SJSA1 (cell line): ENCODE measurements at regions not wholly inside any gene's neighbourhood (a gene's known extent, or its start where the extent isn't known, plus 50 kb on each side); places are given as distances from the start of the nearest gene placed in this dataset.
"Not testable (repeated sequence)": the region's sequence is repeated elsewhere in the genome, so short reads cannot be mapped to it uniquely, and the experiment has no call there.

Experiments
- DNase-seq, 2 experiments: peaks; one replicate each; pipeline ENCODE4 v3.0.0-alpha.2; 2015 to 2020; ENCODE audit warnings: low spot score in 2 of 2, low read depth in 1 of 2
- H3K27ac ChIP-seq: fragments of 250-450 bp; sonication (Bioruptor Pico); 2 replicates; pipeline ENCODE4 v1.5.1; 2020; ENCODE audit warnings: mild to moderate bottlenecking, moderate library complexity
- H3K27me3 ChIP-seq: fragments of 250-450 bp; sonication (Bioruptor Pico); replicated peaks from 2 replicates; pipeline ENCODE4 v1.5.1; 2020; ENCODE audit warnings: mild to moderate bottlenecking, moderate library complexity
- H3K36me3 ChIP-seq: fragments of 250-450 bp; sonication (Bioruptor Pico); 2 replicates; pipeline ENCODE4 v1.5.1; 2020; ENCODE audit warnings: mild to moderate bottlenecking
- H3K4me1 ChIP-seq: fragments of 250-450 bp; sonication (Bioruptor Pico); replicated peaks from 2 replicates; pipeline ENCODE4 v1.6.1; 2021; ENCODE audit warnings: mild to moderate bottlenecking
- H3K4me3 ChIP-seq: fragments of 250-450 bp; sonication (Bioruptor Pico); 2 replicates; pipeline ENCODE4 v1.5.1; 2020; ENCODE audit warnings: mild to moderate bottlenecking
- H3K9me3 ChIP-seq: fragments of 250-450 bp; sonication (Bioruptor Pico); replicated peaks from 2 replicates; pipeline ENCODE4 v1.5.1; 2020; ENCODE audit warnings: mild to moderate bottlenecking

DNA sequence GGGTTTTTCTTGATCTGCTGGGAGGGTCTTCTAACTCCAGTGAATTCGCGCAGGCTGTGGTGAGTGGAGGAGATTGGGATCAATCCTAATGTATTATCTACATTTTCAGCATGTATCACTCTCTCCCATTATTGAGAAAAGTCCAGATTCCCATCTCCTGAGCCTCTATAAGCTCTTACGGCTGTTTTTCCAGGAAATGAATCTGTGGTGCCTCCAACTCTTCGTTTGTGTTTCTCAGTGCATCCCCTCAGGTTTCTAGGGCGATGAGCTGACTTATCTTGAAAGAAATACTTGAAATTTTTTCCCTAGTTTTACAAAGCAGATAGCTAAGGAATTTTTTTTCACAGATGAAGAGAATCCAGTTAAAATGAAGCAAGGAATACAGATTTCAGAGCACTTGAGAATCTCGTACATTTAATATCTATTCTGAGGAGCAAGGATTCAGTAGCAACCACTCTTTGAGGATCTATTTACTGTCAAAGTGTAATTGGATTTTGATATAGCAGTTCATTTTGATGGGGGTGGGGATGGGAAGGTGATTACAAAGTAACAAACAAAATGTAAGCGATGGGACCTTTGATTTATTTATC is 138.7 kb downstream of the BRMS1L start:
- Histone ChIP-seq H3K27me3 (no peaks in the 10 kb centered on the region), H3K4me3 (no peak overlapping the region), H3K36me3 (no peaks in the 10 kb centered on the region), H3K27ac (no peak overlapping the region), H3K4me1 (no peaks in the 10 kb centered on the region), H3K9me3 (no peaks in the 10 kb centered on the region)
- DNase-seq = no peak

DNA sequence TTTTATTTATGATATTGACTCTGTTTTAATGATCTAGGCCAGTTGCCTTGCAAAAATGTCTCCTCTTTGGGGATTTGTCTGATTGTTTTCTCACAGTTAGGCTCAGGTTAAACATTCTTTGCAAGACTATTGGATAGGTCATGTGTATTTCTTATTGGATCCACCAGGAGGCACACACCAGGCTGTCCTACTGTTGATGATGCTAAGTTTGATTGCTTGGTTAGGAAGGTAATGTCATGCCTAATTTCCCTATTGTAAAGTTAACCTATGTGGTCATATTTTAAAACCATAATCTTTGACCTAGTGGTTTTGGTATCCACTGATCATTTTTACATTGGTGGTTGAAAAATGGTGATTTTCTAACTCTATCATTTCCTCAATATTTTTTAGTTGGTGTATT is 137.1 kb downstream of the BRMS1L start:
- Histone ChIP-seq H3K27me3 (no peaks in the 10 kb centered on the region), H3K27ac (no peak overlapping the region), H3K4me3 (no peak overlapping the region), H3K4me1 (peaks cover 5% of the 10 kb centered on the region; the same call in 1 of the 2 replicates), H3K36me3 (no peaks in the 10 kb centered on the region), H3K9me3 (no peaks in the 10 kb centered on the region)
- DNase-seq = no peak

DNA sequence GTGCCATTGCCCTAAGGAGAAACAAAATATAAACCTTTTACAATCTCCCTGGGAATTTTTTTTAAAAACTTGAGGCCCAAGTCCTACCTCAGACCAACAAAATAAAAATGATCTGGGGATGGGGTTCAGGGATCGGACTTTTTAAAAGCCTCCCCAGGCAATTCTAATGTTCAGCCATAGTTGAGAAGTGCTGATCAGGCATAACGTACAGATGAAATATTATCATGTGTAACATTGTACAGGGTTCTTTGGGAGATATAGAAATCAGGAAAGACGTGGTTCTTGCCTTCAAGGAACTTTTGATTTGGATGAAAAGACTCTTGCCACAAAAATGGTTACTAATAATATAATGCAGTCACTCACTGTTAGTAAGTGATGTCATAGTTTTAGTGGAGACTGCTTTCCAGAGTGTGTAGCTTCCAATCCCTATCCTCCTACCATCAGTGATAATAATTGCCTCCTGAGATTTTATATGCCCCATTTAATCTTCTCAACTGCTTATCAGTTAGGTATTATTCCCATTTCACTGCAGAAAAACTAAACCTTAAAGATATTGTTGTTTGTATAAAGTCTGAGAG is 135.6 kb downstream of the BRMS1L start:
- peaks cover 5% of the 10 kb centered on the region for H3K4me1 ChIP-seq
- no peak for DNase-seq
- no peaks in the 10 kb centered on the region for H3K36me3 ChIP-seq
- no peaks in the 10 kb centered on the region for H3K9me3 ChIP-seq
- no peak overlapping the region for H3K4me3 ChIP-seq
- H3K27ac ChIP-seq = no peak overlapping the region
- no peaks in the 10 kb centered on the region for H3K27me3 ChIP-seq

DNA sequence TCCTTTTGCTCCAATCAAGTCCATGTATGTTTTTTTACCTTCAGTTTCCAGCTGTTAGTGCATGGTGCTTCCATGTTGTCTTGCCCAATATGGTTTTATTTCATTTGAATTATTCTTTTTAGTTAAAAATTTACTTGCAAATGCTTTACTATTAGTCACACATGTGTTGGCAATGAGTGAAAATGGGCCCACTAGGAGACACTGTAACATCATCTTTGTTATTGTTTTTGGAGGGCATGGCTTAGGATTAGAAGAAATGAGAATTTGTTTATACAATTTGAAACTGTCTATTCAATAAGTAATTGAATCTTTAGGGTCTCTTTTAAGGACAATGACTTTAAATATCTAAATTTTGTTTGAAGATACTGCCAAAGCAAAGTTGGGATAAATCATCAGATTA is 133.7 kb downstream of the BRMS1L start:
- Histone ChIP-seq H3K27ac (no peak overlapping the region), H3K9me3 (no peaks in the 10 kb centered on the region), H3K4me3 (no peak overlapping the region), H3K36me3 (no peaks in the 10 kb centered on the region), H3K27me3 (no peaks in the 10 kb centered on the region), H3K4me1 (peaks cover 13% of the 10 kb centered on the region)
- peak in 1 of 2 experiments; percentile 27 for DNase-seq

DNA sequence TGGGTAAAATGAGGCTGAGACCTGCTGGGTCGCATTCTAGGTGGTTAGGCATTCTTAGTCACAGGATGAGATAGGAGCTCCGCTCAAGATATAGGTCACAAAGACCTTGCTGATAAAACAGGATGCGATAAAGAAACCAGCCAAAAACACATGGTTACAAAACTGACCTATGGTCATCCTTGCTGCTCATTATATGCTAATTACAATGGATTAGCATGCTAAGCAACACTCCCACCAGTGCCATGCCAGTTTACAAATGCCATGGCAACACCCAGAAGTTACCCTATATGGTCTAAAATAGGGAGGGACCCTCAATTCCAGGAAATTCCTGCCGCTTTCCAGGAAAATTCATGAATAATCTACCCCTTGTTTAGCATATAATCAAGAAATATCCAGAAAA is 132.4 kb downstream of the BRMS1L start:
- peaks cover 13% of the 10 kb centered on the region for H3K4me1 ChIP-seq
- no peaks in the 10 kb centered on the region for H3K27me3 ChIP-seq
- no peak for DNase-seq
- H3K27ac ChIP-seq = no peak overlapping the region
- H3K36me3 ChIP-seq = no peaks in the 10 kb centered on the region
- no peak overlapping the region for H3K4me3 ChIP-seq
- H3K9me3 ChIP-seq = no peaks in the 10 kb centered on the region

DNA sequence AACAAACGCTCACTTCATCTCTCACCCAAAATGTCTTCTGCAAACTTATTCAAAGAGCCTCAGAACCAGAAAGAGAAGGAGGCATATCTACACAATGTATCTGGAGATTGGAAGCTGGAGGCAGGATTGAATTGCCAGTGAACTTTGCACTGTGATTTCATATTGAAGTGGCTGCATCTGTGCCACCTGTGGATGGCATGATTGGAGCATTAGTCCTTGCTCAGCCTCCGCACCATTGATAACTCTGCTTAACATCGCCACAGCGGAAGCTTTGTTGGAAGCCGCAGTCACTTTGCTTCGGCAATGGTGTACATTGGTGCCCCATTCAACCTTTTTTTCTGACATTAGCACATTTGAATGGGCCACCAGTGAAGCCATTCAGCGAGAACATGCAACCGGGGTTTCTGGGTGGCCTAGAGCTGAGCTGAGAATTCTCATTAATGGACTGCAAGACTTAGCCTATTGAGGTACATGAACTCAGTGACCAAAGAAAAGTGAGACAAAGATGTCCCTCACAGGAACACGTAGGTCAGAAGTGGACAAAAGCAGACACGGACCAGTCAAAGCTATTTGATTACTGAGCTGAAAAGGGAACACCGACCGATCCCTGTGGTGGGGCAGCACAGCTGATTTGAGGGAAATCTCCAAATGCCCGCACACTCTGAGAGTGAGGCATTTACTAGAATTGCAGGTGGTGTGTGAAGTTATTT is 130.4 kb downstream of the BRMS1L start:
- no peak overlapping the region for H3K4me3 ChIP-seq
- H3K27me3 ChIP-seq = no peaks in the 10 kb centered on the region
- no peaks in the 10 kb centered on the region for H3K9me3 ChIP-seq
- peaks cover 13% of the 10 kb centered on the region for H3K4me1 ChIP-seq
- DNase-seq = peak in 1 of 2 experiments; percentile 15
- no peak overlapping the region for H3K27ac ChIP-seq
- no peaks in the 10 kb centered on the region for H3K36me3 ChIP-seq

DNA sequence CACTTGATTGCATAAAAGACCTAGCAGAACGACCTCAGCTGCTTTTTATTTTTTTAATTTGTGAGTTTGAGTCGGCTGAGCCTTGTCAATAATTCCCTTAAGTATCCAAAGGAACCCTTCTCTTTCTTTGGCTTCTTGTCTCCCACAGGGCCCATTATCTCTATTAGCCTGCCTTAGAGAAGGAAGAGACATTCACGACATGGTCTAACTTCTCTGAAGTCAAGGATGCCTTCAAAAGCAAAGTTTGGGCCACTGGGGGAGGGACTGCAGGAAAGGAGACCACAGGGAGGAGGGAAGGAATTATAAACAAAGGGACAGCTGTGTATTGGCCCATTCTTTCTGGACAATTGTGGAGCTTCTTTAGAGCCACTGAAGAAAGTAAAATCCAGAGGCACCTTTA is 126.4 kb downstream of the BRMS1L start:
- Histone ChIP-seq H3K27me3 (no peaks in the 10 kb centered on the region), H3K9me3 (no peaks in the 10 kb centered on the region), H3K36me3 (no peaks in the 10 kb centered on the region), H3K4me1 (peaks cover 8% of the 10 kb centered on the region), H3K27ac (no peak overlapping the region), H3K4me3 (no peak overlapping the region)
- DNase-seq = no peak

DNA sequence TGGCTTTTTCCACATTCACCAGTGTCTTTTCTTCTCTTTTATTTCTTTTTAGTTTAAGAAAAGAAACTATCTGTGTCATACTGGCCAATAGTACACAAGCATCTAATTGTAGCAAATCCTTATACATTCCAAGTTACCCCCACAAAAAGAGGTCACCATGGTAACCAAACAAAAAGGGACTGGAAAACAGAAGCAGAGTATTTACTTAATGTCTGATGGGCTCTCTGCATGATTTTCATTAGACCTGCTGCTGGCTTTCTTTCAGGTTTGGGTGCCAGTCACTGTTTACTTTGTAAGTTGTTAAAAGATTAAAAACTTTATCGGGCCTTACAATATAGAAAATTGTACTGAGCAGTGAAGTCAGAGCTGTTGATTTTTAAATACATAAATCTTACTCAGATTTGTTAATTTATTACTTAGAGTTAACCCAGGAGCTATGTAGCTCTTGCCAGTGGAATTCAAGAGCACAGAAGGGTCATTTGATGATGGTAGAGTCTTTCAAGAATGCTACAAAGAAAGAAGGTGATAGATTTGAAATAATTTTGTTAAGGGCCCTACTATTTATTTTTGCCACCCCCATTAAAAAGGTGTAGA is 123.9 kb downstream of the BRMS1L start:
- H3K36me3 ChIP-seq = no peaks in the 10 kb centered on the region
- no peaks in the 10 kb centered on the region for H3K4me1 ChIP-seq
- H3K4me3 ChIP-seq = no peak overlapping the region
- H3K27me3 ChIP-seq = no peaks in the 10 kb centered on the region
- no peak overlapping the region for H3K27ac ChIP-seq
- DNase-seq = peak in 1 of 2 experiments; percentile 39
- no peaks in the 10 kb centered on the region for H3K9me3 ChIP-seq

DNA sequence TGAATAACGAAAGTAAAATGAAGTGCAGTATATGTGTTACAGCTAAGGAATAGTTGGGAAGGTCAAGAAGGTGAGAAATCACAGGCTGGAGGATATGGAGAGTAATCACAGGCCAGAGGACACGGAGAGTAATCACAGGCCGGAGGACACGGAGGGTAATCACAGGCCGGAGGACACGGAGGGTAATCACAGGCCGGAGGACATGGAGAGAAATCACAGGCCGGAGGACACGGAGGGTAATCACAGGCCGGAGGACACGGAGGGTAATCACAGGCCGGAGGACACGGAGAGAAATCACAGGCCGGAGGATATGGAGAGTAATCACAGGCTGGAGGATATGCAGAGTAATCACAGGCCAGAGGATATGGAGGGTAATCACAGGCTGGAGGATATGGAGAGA is 121.8 kb downstream of the BRMS1L start:
- H3K27ac ChIP-seq, H3K4me1 ChIP-seq, H3K36me3 ChIP-seq, H3K4me3 ChIP-seq, H3K9me3 ChIP-seq, H3K27me3 ChIP-seq, DNase-seq: not testable (repeated sequence)

DNA sequence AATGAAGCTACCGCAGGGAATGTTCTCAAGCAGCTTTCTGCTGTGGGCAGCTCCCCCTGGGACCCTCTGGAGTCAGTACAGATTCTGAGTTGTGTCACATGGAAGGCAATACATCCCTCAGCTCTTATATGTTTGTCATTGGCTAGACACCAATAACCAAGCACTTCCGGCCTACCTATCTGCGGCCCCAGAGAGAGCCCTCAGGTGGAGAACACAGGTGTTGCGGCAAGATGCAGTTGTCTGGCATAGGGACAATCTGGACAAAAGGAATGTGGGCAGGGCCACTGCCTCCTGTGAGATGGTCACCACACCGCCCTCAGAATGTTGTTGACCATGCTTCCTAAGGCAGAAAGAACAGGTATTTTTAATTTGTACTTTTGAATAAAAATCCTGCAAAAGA is 118.7 kb downstream of the BRMS1L start:
- no peaks in the 10 kb centered on the region; the same call in 1 of the 2 replicates for H3K4me1 ChIP-seq
- H3K27ac ChIP-seq = no peak overlapping the region
- H3K36me3 ChIP-seq = no peaks in the 10 kb centered on the region
- no peak overlapping the region for H3K4me3 ChIP-seq
- no peaks in the 10 kb centered on the region for H3K27me3 ChIP-seq
- DNase-seq = no peak
- no peaks in the 10 kb centered on the region for H3K9me3 ChIP-seq

DNA sequence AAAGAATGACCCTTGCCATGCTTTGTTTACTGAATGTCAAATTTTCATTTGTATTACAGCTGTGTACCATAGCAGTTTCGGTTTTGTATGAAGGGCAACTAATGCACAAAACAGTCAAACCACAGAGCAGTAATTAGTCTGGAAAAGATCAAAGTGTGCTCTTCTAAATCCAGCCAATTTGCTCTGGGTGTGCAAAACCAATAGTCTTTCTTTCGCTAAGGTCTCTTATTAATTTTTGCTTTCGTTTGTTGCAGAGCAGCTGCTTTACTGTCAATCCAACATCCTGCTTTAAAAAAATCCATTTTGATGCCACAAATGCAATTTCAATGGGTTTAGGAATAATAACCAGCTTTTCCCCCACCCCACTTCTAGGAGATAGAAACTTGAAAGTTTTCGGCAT is 114.2 kb downstream of the BRMS1L start:
- peak in 1 of 2 experiments; percentile 15 for DNase-seq
- Histone ChIP-seq H3K27ac (no peak overlapping the region), H3K36me3 (no peaks in the 10 kb centered on the region), H3K27me3 (no peaks in the 10 kb centered on the region), H3K9me3 (no peaks in the 10 kb centered on the region), H3K4me1 (no peaks in the 10 kb centered on the region; the same call in 1 of the 2 replicates), H3K4me3 (peak overlapping the region; percentile 27)

DNA sequence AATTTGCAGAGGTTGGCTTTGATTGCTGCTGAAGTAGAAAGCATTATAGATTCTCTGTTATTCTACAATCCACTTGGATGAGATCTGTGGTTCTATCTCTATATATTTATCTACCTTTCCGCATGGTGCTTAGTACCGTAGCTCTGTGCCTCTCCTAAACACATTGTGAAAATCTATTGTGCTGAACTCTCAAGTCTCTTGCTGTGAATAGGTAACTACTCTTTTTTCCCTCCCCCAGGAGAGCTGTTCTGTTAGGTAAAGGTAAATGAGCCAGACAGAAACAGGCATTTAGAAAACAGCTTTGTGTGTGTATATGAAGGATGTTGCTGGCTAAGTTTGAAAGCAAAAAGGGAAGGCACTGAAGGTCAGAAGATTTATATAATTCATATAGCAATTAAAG is 112.6 kb downstream of the BRMS1L start:
- H3K4me3 ChIP-seq = no peak overlapping the region
- no peak overlapping the region for H3K27ac ChIP-seq
- no peaks in the 10 kb centered on the region; the same call in 1 of the 2 replicates for H3K4me1 ChIP-seq
- H3K9me3 ChIP-seq = no peaks in the 10 kb centered on the region
- H3K36me3 ChIP-seq = no peaks in the 10 kb centered on the region
- no peak for DNase-seq
- no peaks in the 10 kb centered on the region for H3K27me3 ChIP-seq

DNA sequence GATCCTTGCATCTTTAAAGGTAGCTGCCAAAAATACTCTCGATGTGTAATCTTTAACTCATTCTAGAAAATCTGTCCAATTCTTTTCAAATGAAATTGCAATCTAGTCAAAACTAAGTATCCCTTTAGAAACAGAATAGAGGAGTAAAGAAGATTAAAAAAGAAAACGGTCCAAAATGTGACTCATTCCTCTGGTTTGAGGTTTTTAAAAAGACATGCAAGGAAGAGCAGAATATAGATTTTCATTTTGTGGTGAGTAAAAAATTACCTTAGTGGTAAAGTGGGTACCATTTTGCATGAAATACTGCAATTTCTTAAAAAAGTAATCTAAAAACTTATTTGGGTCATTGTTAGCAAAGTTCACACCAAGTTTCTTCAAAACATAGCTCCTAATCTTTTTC is 108.4 kb downstream of the BRMS1L start:
- no peak overlapping the region for H3K4me3 ChIP-seq
- H3K36me3 ChIP-seq = no peaks in the 10 kb centered on the region
- H3K27me3 ChIP-seq = no peaks in the 10 kb centered on the region
- no peak overlapping the region for H3K27ac ChIP-seq
- H3K9me3 ChIP-seq = no peaks in the 10 kb centered on the region
- DNase-seq = no peak
- H3K4me1 ChIP-seq = no peaks in the 10 kb centered on the region

DNA sequence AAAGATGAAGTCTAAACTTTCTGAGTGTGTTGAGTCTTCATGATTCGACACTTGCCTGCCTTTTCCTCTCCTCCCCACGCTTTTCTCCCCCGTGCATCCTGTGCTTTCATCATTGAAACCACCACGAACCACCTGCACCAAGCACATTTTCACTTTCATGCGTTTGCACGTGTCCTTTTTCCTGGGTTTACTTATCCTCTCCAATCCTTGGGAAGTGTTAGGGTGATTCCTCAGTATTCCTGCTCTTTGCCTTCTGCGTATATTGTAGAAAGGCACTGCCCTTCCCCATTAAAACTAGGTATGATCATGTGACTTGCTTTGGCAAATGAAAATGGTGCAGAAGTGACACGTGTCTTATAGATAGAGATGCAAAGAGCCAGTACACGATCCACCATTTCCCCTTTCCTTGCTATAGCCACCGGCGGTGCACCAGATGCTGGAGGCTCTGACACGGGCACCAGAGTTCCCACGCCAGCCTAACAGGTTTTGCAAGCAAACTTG is 106.6 kb downstream of the BRMS1L start:
- H3K36me3 ChIP-seq = no peaks in the 10 kb centered on the region
- H3K27me3 ChIP-seq = no peaks in the 10 kb centered on the region
- no peak overlapping the region for H3K4me3 ChIP-seq
- no peaks in the 10 kb centered on the region for H3K4me1 ChIP-seq
- H3K27ac ChIP-seq = no peak overlapping the region
- no peak for DNase-seq
- H3K9me3 ChIP-seq = no peaks in the 10 kb centered on the region
